GM23338 (cell line): ENCODE measurements at regions not wholly inside any gene's neighbourhood (a gene's known extent, or its start where the extent isn't known, plus 50 kb on each side); places are given as distances from the start of the nearest gene placed in this dataset.

Source experiments
- CREB1 ChIP-seq: fragments of 250-450 bp; sonication (Bioruptor Pico); IDR thresholded peaks from 2 replicates; pipeline ENCODE4 v1.5.0; 2020; ENCODE audit warnings: low read depth, mild to moderate bottlenecking, moderate library complexity
- CTCF ChIP-seq, 2 experiments: fragments of 200-600 bp in 1 of 2; sonication (generic) in 1 of 2; conservative IDR thresholded peaks; 2 replicates each; pipeline versions ENCODE4 v1.5.1 to v1.6.1; 2016 to 2017; ENCODE audit warnings: antibody characterized with exemption in 2 of 2, low read depth in 2 of 2, mild to moderate bottlenecking in 2 of 2, moderate library complexity in 1 of 2
- ETS1 ChIP-seq: IDR thresholded peaks from 2 replicates; pipeline ENCODE4 v1.6.1; 2016; ENCODE audit warnings: antibody characterized with exemption
- EZH2 ChIP-seq: fragments of 200-600 bp; sonication (generic); IDR thresholded peaks from one replicate; pipeline ENCODE4 v1.8.0; 2017; ENCODE audit warnings: antibody characterized with exemption, mild to moderate bottlenecking, low read depth; ENCODE audit not compliant: unreplicated experiment
- EZH2phosphoT487 ChIP-seq: fragments of 200-600 bp; sonication (generic); IDR thresholded peaks from one replicate; pipeline ENCODE4 v1.8.1; 2018; ENCODE audit warnings: antibody characterized with exemption; ENCODE audit not compliant: unreplicated experiment
- JUNB ChIP-seq: IDR thresholded peaks from one replicate; pipeline ENCODE4 v1.6.1; 2016; ENCODE audit warnings: antibody characterized with exemption; ENCODE audit not compliant: unreplicated experiment
- POLR2AphosphoS5 ChIP-seq: IDR thresholded peaks from 2 replicates; pipeline ENCODE4 v1.6.1; 2016; ENCODE audit warnings: antibody characterized with exemption, low read depth
- REST ChIP-seq: IDR thresholded peaks from one replicate; pipeline ENCODE4 v1.6.1; 2018; ENCODE audit warnings: antibody characterized with exemption; ENCODE audit not compliant: unreplicated experiment
- ZNF462 ChIP-seq: fragments of 250-450 bp; sonication (Bioruptor Pico); IDR thresholded peaks from 2 replicates; pipeline ENCODE4 v1.5.0; 2020; ENCODE audit warnings: mild to moderate bottlenecking, moderate library complexity

DNA sequence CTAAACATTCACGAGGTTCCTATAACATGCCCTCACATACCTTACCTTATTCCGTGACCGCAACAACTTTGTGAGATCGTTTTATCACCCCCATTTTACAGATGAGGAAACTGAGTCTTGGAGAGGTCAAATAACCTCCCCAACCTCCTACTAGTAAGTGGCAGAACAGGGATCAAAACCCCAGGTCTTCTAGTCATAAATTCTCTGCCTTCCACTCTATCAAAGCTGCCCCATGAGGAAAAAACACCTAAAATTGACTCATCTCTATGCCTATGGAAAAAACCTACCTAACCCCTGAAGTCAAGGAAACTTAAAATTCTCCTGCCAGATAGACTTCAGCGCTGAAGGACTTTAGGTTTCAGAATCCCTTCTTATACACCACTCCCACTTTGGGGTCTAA lies 69.5 kb upstream of the ERRFI1 start:
- TF ChIP-seq EZH2 (no peak), CTCF (conservative IDR thresholded peaks at IDR 0.05; ENCODE audit: low read depth in 2 of 2) (no peak), CREB1 (no peak), ZNF462 (no peak), EZH2phosphoT487 (no peak), JUNB (no peak), ETS1 (no peak), REST (no peak), POLR2AphosphoS5 (no peak)
